ENCODE measurements at regions not wholly inside any gene's neighbourhood (a gene's known extent, or its start where the extent isn't known, plus 50 kb on each side); places are given as distances from the start of the nearest gene placed in this dataset.
A peak's percentile ranks its signal among the peaks of the same experiment; 100 is the strongest.
"Not testable (repeated sequence)": the region's sequence is repeated elsewhere in the genome, so short reads cannot be mapped to it uniquely, and the experiment has no call there.

DNA sequence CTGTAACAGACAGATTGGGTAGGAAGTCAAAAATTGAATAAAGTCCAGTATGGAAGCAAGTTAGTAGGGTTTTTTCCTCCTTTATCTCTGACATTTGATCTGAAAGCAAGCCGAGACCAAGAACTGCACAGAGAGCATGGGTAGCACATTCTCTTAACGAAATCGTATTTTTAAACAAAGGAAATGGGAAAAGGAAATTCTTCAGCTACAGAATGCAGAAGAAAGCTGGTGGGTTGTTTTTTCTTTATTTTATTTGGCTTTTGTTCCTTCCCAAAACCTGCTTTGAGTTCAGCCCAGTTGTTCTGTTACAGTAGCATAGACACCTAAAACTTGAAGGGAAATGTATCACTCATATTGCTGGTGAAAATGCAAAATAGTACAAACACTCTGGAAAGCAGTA is 397.0 kb downstream of the GBE1 start:
- no peak for DNase-seq (ENCODE audit: low read depth)

DNA sequence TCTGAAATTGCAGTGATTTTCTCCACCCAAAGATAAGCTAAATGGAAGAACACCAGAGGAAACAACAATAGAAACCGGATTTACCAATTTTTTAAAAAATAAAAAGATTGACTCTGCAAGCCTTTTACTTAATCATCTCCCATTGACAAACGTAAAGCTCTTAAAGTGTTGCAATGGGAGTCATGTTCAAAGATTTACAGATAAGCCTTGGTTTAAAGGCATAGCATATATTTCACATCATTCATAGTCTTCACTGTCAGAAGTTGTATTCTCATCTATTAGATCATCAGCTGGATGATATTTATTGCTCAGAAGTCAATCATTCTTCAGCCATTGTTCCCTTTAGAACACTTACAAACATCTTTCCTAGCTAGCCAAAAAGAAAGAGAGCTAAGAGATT is 397.6 kb downstream of the GBE1 start:
- no peak for DNase-seq (ENCODE audit: low read depth)

DNA sequence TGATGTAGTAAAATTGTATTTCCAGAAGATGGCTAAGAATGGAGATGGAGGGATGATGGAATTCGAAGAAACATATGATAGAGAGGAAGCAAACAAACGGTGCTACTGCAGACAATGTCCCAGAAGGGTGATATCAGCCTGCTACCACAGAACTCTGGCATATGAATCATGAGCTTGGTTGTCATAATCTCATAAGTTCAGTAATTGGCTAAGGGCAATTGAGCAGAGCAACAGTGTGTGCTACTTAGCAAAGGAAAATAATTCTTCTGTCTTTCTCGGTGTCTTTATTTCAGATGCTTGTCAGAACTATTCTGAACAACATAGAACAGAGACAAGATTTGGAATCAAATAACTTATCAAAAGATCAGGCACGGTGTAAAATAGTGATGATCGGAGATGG is 407.3 kb downstream of the GBE1 start:
- no peak for DNase-seq (ENCODE audit: low read depth)

DNA sequence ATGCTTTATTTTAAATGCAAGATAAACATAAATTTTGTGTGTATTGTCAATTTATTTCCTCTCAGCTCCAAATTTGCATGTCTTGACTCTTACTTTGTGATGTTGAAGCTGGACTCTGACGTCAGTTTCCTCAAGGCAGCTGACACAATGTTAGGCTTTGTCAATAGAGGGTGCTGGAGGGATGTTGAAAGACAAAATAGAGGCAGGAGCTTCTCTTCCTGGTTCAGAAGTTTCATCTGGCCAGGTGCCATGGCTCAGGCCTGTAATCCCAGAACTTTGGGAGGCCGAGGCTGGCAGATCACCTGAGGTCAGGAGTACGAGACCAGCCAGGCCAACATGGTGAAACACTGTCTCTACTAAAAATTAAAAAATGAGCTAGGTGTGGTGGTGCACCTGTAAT is 408.6 kb downstream of the GBE1 start:
- peak; percentile 6 for DNase-seq (ENCODE audit: low read depth)

DNA sequence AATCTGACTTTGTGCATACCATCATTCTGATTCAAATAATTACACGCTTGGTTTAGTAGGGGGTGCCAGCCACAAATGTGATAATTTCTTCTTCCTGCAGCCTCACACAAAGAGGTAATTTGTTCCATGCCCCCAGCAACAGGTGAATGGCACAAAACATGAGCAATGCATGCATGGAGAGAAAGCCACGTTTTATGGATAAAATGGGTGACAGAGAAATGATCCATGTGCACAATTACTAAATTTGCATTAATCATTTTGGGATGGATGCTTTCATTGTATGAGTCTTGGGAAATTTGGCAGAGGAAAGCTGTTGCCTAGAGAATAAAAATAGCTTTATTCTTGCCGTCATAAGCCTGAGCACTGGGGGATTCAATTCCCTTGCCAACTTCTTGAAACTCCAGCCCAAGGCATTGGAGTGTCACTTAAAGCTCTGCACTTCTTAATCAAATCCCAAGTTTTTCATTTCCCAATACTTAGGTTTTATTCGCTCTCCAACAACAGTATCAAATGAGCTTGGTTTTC is 411.6 kb downstream of the GBE1 start:
- DNase-seq (ENCODE audit: low read depth): no peak

DNA sequence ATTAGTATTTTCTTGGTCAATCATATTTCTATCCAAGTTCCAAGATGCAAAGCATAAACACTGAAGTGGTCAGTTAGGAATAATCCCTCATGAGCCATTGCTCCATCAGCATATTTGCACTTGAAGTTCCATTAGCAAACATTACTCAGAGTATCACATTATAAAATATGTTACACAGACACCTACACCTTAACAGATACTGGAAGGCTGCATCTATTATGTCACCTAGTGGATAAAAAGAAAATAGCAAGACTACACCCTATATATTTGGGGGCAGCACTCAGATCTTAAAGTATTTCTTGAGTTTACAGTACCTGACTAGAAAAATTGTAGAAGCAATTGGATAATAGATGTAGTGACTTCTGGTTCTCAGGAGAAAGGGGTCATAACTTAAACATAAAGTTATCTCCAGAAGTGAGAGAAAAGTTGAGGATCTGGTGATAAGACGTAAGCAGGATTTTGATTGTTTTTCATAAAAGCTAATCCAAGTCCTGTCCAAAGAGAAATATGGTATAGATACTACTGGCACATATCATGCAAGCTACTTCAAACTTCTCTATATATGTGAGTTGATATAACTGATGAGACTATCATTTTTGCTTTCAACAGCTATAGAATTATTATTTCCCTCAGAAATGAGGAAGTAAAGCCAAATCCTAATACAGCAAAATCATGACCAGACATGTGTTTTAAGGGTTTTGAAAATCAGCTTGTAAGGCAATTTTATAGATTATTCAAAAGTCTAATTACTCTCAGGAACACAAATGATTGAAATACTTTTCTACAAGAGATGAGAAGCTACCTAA is 422.2 kb downstream of the GBE1 start:
- no peak for DNase-seq (ENCODE audit: low read depth)

DNA sequence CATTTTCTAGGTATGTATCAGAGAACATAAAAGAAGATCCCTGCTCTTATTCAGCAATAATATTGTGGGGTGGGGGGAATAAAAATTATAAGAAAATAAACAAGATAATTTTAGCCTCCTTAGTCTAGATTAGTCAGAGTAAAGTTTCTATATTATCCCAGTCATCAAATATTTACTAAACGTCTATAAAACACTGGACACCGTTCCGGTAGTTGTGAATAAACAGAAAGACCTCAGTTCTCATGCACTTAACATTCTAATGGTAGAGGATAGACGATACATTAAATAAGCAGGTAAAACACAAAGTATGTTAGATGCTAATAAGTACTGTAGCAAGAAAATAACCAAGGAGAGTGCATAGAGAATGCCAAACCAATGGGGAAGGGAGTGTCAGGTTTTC is 425.0 kb downstream of the GBE1 start:
- no peak for DNase-seq (ENCODE audit: low read depth)

DNA sequence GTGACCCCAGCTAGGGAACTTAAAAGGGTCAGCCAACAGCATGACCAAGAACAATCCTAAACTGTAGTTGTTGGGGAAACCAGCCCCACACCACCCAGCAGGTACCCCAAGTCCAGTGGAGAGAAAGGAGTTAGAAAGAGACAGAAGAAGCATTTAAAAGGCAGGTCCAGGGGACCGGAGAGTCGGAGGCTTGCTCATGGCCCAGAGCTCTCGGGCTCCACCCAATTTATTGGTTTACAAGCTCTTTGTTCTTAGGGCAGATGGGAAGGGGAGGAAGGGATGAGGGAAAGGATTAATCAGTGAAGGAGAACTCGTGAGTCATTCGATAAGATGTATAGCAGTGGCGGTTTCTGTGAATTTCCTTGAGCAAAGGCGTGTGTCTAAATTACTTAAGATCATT is 431.6 kb downstream of the GBE1 start:
- DNase-seq (ENCODE audit: low read depth): not testable (repeated sequence)

DNA sequence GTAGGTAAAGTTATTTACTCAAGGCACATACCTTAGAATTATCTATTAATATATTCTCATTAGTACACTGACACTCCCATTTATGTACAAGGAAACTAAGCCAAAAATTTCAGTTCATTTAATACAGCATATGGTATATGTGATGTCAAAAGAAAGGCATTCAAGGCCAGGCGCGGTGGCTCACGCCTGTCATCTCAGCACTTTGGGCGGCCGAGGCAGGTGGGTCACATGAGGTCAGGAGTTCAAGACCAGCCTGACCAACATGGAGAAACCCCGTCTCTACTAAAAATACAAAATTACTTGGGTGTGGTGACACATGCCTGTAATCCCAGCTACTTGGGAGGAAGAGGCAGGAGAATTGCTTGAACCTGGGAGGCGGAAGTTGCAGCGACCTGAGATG is 435.2 kb downstream of the GBE1 start:
- no peak for DNase-seq (ENCODE audit: low read depth)

DNA sequence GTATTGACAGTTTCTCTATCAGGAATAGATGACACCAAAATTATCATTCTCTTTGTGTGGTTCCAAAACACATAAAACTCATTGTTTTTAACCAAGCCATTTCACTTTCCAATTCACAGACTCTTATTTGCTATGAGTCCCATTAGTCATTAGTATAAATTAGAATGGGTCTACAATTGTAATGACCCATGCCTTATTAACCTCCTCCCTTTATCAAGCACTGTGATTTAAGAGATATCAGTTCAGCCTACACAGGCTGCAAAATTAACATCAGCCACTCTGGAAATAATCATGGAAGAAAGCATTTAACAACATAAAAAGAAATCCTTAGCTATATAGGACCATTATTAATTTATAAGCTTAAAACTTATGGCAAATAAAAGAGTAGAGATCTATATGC is 440.6 kb downstream of the GBE1 start:
- DNase-seq (ENCODE audit: low read depth): no peak

DNA sequence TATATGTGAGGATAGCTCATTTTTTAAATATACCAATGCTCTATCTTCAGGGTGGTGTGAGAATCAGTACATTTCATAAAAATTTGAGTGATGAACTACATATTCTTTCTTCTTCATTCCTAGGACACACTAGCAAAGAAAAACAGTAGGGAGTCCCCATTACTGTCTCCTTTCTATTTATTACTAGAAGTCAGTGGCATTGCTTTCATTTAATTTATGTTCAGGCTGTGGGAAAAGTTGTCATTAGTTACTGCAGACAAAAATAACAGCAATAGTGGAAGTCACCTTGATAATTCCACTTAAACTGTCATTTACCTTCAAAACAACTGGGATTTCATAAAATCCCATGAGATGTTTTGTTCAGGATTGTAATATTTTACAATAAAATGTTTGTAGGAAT is 446.4 kb downstream of the GBE1 start:
- no peak for DNase-seq (ENCODE audit: low read depth)

DNA sequence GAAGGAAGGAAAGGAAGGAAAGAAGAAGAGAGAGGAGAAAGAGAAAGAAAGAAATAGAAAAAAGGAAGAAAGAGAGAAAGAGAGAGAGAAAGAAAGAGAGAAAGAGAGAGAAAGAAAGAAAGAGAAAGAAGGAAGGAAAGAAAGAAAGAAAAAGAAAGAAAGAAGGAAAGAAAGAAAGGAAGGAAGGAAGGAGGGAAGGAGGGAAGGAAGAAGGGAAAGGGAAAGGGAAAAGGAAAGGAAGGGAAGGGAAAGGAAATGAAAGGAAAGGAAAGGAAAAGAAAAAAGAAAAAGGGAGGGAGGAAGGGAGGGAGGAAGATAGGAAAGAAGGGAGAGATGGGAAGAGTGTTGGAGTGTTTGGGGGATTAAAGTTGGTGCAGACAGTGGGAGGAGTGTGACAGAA is 450.1 kb downstream of the GBE1 start:
- DNase-seq (ENCODE audit: low read depth): no peak

DNA sequence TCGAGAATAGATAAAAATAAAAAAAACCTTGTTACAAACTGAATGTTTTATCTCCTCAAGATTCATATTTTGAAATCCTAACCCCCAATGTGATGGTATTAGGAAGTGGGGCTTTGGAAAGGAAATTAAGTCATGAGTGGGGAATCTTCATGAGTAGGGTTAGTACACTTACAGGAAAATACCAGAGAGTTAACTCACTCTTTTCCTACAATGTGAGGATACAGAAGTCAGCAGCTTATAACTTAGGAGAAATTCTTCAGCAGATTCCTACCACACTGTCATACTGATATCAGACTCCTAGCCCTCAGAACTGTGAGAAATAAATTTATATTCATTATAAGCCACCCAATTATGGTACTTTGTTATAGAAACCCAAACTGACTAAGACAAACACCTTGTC is 453.1 kb downstream of the GBE1 start:
- DNase-seq (ENCODE audit: low read depth): no peak

DNA sequence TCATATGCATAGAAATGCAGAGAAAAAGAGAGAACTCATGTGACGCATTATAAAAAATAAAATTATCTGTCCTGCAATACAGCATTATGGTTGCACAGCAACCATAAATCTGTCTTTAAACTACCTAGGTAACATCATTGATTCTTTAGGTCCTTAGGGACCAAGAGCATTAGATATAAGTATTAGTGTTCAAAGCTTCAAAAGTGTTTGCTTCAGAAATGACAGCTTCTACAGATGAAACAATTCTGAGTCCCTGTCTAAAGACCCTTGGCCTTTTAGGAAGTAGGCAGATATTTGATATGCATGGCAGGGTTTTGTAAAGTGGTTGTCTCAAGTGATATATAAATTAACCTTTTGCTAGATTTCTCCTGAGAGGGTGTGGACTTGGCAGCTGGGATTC is 454.2 kb downstream of the GBE1 start:
- no peak for DNase-seq (ENCODE audit: low read depth)

DNA sequence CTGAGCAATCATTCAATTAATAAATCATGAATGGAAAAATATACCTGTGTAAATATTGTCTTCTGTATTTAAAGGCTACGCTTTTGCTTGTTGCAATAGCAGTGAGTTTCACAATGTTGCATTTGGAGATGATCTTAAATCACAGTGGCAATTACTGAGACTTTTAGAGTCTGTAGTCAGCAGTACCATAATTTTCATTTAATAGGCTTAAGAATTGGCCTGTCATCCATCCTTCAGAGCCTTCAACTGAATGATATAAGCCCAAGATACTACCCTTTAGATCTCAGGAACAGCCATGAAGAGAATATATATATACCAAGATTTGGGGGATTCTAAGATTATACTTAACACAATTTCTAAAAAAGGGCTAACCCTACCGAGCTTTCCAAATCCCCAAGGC is 458.1 kb downstream of the GBE1 start:
- no peak for DNase-seq (ENCODE audit: low read depth)

DNA sequence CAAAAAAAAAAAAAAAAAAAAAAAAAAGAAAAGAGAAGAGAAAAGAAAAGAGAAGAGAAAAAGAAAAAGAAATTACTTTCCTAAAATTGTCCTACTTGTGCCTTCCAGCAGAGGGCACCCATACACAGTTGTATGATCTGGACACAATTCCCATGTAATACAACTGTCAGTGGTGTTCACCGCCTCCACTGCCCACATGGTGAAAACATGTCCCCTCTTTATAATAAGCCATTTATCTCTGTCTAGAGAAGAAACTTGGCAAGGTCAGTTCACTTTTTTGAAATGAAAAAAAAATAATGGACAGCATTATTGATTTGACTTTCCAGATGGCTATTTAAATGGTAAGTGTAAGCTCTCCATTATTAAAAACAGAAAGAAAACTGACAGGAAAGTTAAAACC is 459.4 kb downstream of the GBE1 start:
- DNase-seq (ENCODE audit: low read depth): peak; percentile 13

DNA sequence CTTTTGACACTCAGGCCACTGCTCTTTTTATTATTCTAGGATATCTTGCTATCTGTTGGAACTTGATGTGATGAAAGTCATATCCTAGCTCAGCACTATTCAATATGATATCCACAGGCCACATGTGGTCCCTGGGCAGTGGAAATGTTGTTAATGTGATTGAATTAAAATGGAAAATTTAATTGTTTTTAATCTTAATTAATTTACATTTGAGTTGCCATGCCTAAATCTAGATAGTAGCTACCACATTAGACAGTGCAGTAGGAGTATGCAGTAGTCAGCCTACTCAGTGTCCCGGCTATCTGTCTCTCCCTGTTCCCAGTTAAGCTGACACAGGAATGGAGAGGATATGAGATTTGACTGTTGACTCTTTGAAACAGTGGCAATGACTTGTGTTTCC is 460.2 kb downstream of the GBE1 start:
- no peak for DNase-seq (ENCODE audit: low read depth)

DNA sequence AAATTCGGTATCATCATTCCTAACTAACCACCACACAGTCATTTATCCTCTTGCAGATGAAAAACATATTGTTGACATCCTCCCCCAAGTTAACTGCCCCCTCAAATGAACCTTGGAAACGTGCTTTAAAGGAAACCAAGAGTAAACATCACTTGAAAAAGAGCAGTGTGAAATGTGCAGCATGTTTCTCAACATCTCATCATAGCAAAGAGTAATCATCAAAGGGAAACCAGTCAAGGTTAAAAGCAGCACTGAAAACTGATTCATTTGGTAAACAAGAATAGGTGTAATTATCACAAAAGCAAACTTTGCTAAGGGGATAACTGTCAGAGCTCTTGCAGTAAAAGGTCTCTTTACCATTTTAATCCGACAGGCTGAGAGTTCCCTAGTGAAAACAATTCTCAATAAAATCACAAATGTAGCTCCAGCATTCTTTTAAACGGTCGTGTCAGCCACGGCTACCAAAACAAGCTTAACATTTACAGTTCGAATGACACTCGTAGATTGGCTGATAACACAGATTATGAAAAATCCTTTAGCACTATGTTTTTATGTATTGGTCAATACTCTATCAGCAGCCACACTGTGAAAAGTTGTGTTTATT is 461.0 kb downstream of the GBE1 start:
- DNase-seq (ENCODE audit: low read depth): no peak

DNA sequence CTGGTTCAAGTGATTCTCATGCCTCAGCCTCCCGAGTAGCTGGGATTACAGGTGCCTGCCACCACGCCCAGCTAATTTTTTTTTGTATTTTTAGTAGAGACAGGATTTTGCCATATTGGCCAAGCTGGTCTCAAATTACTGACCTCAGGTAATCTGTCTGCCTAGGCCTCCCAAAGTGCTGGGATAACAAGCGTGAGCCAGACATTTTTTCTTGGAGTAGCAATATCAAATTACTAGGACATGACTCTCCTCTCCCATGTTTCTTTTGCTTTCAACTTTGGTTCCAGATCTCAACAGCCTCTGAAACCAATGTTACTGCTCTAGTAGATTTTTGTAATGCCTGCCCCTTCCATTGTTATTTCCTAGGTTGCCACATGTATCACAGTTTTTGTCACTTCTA is 462.0 kb downstream of the GBE1 start:
- no peak for DNase-seq (ENCODE audit: low read depth)

DNA sequence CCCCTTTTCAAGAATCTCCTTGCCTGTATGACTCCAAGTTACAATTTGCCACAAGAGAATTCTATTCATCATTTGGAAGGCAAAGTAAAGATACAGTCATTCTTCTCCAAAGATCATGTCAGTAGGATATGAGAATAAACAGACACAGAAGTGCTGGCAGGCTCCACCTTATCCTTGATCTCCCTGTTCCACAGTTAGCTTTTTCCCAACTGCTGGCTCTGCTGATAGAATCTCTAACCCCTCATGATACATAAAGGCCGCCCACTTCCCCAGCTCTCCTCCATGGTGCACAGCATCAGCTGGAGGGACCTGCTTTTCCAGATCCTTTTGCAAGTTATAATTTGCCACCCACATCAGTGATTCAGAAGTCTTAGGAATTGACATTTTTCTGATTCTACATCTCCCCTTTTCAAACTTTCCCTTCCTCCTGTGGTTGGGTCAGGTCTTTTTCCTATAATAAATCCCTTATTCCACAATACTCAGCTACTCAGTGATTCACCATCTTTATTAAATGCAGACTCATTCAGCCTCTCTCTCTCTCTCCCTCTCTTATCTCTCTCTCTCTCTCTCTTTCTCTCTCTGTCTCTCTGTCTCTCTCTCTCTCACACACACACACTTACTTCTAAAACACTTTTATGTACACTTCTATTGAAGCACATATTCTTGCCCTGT is 465.4 kb downstream of the GBE1 start:
- DNase-seq (ENCODE audit: low read depth): no peak

DNA sequence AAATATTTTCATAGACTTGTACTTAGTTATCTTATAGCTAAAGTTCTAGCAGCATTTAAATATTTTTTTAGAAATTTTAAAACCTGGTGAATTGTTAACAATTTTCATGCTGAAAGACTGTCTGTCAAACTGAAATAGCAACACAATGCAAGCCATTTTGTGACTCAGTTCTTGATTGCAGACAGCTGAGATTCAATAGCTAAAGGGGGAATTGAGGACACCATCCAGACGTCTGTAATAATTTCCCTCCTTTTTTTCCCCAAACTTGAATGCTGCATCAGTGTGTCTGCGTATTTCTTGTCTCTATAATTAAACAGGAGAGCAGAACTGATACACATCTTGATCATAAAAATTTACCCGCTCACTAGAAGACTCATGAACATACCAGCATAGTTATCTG is 468.3 kb downstream of the GBE1 start:
- DNase-seq (ENCODE audit: low read depth): no peak

DNA sequence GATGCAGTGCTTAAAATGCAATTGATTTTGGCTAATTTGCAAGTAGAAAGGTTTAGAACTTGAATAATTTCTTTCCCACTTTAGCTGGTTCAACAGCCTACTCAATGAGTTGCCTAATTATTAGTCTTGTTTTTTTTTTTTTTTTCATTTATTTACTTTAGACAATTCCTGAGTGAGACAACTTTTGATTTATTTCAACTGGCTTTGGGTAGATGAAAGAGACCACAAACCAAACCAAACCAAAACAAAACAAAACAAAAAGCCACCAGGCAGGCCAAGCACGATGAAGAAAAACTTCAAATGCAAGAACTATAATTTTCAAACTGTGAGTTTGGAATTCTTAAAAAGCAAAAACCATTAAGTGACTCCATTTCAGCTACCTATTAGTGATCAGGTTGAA is 469.9 kb downstream of the GBE1 start:
- DNase-seq (ENCODE audit: low read depth): no peak

DNA sequence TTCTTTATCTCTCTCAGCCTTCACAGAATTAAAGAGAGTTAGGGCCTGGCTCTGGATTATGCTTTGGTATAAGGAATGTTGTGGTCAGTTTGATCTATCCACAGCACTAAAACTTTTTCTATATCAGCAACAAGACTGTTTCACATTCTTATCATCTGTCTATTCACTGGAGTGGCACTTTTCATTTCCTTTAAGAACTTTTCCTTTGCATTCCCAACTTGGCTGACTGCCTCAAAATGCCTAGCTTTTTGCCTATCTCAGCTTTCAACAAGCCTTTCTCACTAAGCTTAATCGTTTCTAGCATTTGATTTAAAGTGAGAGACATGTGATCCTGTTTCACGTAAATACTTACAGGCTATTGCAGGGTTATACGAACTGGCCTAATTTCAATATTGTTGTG is 471.8 kb downstream of the GBE1 start:
- no peak for DNase-seq (ENCODE audit: low read depth)

Data from GM04504 (cell line).